ENCODE measurements at regions not wholly inside any gene's neighbourhood (a gene's known extent, or its start where the extent isn't known, plus 50 kb on each side); places are given as distances from the start of the nearest gene placed in this dataset.

DNA sequence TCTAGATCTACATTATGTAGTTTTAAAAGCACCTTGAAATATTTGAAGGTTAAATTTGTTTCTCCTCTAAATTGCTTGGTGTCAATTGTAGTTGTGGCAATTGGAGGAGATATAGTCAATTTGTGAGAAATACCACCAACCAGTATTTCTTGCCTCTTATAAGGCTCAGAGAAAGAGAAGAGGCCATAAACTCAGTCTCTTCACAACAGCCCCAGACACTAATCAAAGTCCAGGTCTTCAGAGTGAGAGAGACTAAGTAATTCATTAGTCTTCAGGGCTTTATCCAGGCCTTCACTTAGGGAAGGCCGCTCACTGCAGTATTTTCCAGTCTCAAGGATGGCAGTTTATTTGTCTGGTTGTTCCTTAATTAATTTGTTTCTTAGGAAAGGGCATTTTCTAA lies 168.0 kb upstream of the RGMB start:
- TF ChIP-seq, protein P1, sequence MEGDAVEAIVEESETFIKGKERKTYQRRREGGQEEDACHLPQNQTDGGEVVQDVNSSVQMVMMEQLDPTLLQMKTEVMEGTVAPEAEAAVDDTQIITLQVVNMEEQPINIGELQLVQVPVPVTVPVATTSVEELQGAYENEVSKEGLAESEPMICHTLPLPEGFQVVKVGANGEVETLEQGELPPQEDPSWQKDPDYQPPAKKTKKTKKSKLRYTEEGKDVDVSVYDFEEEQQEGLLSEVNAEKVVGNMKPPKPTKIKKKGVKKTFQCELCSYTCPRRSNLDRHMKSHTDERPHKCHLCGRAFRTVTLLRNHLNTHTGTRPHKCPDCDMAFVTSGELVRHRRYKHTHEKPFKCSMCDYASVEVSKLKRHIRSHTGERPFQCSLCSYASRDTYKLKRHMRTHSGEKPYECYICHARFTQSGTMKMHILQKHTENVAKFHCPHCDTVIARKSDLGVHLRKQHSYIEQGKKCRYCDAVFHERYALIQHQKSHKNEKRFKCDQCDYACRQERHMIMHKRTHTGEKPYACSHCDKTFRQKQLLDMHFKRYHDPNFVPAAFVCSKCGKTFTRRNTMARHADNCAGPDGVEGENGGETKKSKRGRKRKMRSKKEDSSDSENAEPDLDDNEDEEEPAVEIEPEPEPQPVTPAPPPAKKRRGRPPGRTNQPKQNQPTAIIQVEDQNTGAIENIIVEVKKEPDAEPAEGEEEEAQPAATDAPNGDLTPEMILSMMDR (conservative IDR thresholded peaks at IDR 0.05; ENCODE audit: low read depth, low read length): no peak
- no peak for DNase-seq (ENCODE audit: low read depth)
- H3K4me3 ChIP-seq (ENCODE audit: low read depth, low read length): no peak overlapping the region

DNA sequence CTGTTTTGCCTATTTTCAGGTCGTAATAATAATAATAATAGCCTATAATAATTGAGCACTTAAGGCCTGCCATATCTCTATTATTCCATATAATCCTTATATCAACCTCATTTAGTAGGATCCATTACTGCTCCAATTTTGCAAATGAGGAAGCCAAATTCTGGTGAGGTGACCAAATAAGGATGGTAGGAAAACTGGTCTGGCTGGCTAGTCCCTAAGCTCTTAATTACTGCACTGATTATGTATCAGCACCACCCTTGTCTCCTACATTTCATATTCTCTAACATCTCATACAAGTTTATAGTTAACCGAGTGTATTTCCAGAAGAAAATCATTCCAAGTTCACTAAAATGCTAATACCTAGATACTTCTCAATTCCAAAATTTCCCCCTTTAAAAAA lies 166.5 kb upstream of the RGMB start:
- TF ChIP-seq, protein P1 (conservative IDR thresholded peaks at IDR 0.05; ENCODE audit: low read depth, low read length): no peak
- no peak for DNase-seq (ENCODE audit: low read depth)
- no peak overlapping the region for H3K4me3 ChIP-seq (ENCODE audit: low read depth, low read length)

DNA sequence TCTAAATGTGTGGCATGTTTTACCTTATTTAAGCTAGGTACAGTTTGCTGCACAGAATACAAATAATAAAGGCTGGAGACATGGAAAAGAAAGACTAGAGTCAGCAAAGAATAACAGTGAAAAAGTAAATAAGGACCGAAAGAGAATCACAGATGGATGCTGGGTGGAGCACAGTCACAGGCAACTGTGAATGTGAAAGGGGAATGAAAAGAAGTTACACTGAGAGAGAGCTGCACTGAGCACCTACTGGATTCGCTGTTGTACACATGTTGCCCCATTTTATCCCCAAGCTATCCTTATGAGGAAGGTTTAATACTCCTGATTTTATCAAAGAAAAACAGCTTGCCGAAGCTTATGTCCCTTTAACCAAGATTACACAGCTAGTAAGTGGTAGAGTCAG lies 165.4 kb upstream of the RGMB start:
- DNase-seq (ENCODE audit: low read depth): no peak
- no peak overlapping the region for H3K4me3 ChIP-seq (ENCODE audit: low read depth, low read length)
- TF ChIP-seq, protein P1 (conservative IDR thresholded peaks at IDR 0.05; ENCODE audit: low read depth, low read length): no peak

DNA sequence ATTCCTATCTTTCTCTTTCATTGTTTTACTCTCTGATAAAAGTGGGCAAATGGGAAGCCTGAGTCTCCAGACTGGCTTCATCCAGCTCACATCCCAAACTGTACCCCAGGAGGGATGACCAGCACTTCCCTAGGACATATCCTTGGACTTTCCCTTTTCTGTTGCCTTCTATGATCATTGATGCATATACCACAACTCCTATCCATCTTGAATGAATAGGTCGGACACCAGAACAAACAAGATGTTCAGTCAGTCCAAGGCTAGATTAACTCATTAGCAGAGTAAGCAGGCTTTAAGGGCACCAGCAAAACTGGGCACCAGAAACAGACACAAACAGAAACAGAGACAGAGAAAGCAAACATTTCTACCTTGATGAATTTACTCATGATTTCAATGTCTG lies 159.1 kb upstream of the RGMB start:
- TF ChIP-seq, protein P1 (conservative IDR thresholded peaks at IDR 0.05; ENCODE audit: low read depth, low read length): no peak
- no peak overlapping the region for H3K4me3 ChIP-seq (ENCODE audit: low read depth, low read length)
- DNase-seq (ENCODE audit: low read depth): peak; percentile 16

DNA sequence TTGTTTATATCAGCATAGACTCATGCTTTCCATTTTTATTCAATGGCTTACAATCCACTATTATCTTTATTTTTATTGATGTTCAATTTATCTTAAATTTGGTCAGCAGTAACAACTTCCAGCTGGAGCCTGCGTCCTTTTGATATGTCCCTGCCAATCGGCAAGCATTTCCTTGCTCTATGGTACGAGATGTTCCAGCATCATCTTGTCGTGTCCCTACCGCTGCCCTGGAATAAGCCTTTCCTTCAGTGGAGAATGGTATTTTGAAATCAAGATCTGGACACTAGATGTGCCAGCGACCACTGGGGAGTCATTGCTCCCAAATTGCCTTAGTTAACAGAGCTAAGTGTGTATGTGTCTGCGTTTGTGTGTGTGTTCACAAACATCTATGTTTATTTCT lies 151.6 kb upstream of the RGMB start:
- no peak for DNase-seq (ENCODE audit: low read depth)
- TF ChIP-seq, protein P1 (conservative IDR thresholded peaks at IDR 0.05; ENCODE audit: low read depth, low read length): no peak
- H3K4me3 ChIP-seq (ENCODE audit: low read depth, low read length): no peak overlapping the region

DNA sequence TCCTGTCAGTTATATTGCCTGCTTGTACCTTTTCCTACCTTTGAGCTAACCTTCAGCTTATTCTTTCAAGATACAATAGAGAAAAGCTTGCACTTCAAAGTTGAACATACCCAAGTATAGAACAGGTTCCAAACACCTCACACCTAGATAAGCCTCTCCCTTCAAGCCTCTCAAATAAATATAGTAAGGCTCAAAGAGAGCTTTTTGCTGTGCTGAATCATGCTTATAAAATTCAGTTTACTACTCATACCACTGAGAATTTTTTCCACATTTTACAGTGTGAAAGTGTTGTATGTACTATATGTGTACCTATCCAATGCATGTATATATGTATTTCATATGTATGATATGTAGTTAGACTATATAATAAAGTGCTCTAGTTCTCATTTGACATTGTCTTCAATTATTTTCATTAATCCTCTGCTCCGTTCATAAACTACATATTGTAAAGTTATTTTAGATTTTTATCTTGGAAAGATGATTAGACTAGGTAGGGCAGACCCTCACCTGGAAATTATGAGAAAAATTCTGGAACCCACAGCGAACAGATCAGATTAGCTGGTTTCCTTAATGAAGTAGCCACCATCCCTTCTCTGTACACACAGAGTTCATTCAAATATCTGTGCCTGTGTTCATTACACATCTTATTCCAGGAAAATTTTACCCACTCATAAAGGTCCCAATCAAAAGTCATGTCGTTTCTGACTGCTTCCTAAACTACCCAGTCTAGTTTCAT lies 149.2 kb upstream of the RGMB start:
- TF ChIP-seq, protein P1 (conservative IDR thresholded peaks at IDR 0.05; ENCODE audit: low read depth, low read length): no peak
- no peak overlapping the region for H3K4me3 ChIP-seq (ENCODE audit: low read depth, low read length)
- no peak for DNase-seq (ENCODE audit: low read depth)

DNA sequence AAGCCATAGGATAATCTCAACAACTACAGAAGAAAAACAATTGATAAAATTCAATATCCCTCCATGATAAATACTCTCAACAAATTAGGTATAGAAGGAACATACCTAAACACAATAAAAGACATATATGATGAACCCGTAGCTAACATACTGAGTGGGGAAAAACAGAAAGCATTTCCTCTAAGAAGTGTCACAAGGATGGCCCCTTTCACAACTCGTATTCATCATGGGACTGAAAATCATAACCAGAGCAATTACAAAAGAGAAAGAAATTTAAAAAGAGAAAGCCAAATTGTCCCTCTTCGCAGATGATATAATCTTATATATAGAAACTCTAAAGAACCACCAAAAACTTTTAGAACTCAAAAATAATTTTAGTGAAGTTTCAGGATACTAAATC lies 146.3 kb upstream of the RGMB start:
- DNase-seq (ENCODE audit: low read depth): no peak
- no peak overlapping the region for H3K4me3 ChIP-seq (ENCODE audit: low read depth, low read length)
- TF ChIP-seq, protein P1 (conservative IDR thresholded peaks at IDR 0.05; ENCODE audit: low read depth, low read length): no peak
